Heart right ventricle (tissue), 16 donors: ENCODE measurements at regions not wholly inside any gene's neighbourhood (a gene's known extent, or its start where the extent isn't known, plus 50 kb on each side); places are given as distances from the start of the nearest gene placed in this dataset.

Source experiments
- ATAC-seq, 8 donors: fragments of 200-7000 bp; cut with Tn5 transposase; one replicate each; pipeline ENCODE4 v1.9.1; 2020; ENCODE audit warnings: mild to moderate bottlenecking in 8 of 8, moderate library complexity in 8 of 8, moderate number of reproducible peaks in 1 of 8
- DNase-seq, 2 donors: peaks; one replicate each; pipeline ENCODE4 v3.0.0-alpha.2; 2020
- H3K27ac ChIP-seq, 10 donors: fragments of 200-600 bp; sonication (generic) in 2 of 10; one replicate each; pipeline versions ENCODE4 v1.5.0 to v1.8.0; 2020 to 2022; ENCODE audit warnings: mild to moderate bottlenecking in 3 of 10
- H3K27me3 ChIP-seq, 7 donors: fragments of 200-600 bp; one replicate each; pipeline ENCODE4 v1.8.0; 2021 to 2022; ENCODE audit warnings: mild to moderate bottlenecking in 2 of 7
- H3K36me3 ChIP-seq, 9 donors: fragments of 200-600 bp; sonication (generic) in 1 of 9; one replicate each; pipeline versions ENCODE4 v1.5.0 to v1.8.0; 2020 to 2022; ENCODE audit warnings: mild to moderate bottlenecking in 2 of 9
- H3K4me1 ChIP-seq, 9 donors: fragments of 200-600 bp; sonication (generic) in 1 of 9; one replicate each; pipeline versions ENCODE4 v1.5.0 to v1.8.0; 2020 to 2022; ENCODE audit warnings: mild to moderate bottlenecking in 4 of 9
- H3K4me3 ChIP-seq, 10 donors: fragments of 200-600 bp; sonication (generic) in 2 of 10; one replicate each; pipeline versions ENCODE4 v1.5.0 to v1.8.0; 2020 to 2022; ENCODE audit warnings: mild to moderate bottlenecking in 7 of 10, moderate library complexity in 2 of 10
- H3K9me3 ChIP-seq, 11 donors: fragments of 200-600 bp in 10 of 11; sonication (generic) in 2 of 11; one replicate each; pipeline versions ENCODE4 v1.5.0 to v1.8.0; 2013 to 2022; ENCODE audit warnings: mild to moderate bottlenecking in 2 of 11, control low read depth in 1 of 11, moderate library complexity in 1 of 11
- CTCF ChIP-seq, 9 donors: fragments of 200-600 bp; sonication (generic) in 2 of 9; IDR thresholded peaks; one replicate each; pipeline versions ENCODE4 v1.5.0 to v1.8.0; 2021 to 2022; ENCODE audit warnings: antibody characterized with exemption in 9 of 9, mild to moderate bottlenecking in 5 of 9, moderate library complexity in 1 of 9
- WGBS, 2 donors: extraction: QIAGEN DNeasy Blood & Tissue Kit; methylation state at CpG; one replicate each; pipeline ENCODE4 v1.1.7; 2013; ENCODE audit warnings: inconsistent platforms in 1 of 2; 5-methylcytosine and 5-hydroxymethylcytosine counted together
- intact Hi-C, 10 donors: fragments of 100-400 bp; cut with DNase I; formaldehyde crosslinking; loops; one replicate each; pipeline versions ENCODE4 v1.11.1 to v1.14.2; 2022
- donor health status: Arrhythmogenic right ventricular cardiomyopathy.
- donor health status: ischemic (EF 13 %, LVEDD 7.1; RV severe dilation, severe dysfunction).
- donor health status: healthy with polysubstance abuse.
- donor health status: DM: no; HTN: yes; CAD: no.
- donor health status: DM: no; HTN: no; CAD: no.
- donor health status: ischemic (EF 25% LVEDD 6.9; RV normal size, moderate dysfunction).
- donor health status: ischemic (EF 25% LVEDD 5.7; RV mildly dilated, moderate dysfunction).
- donor health status: healthy.
- donor health status: DM: yes; HTN: yes; CAD: no.
- donor health status: Ischemic cardiomyopathy.
- donor health status: ischemic (EF 35%, LVEDD 5.7; RV mildly dilated, moderate dysfunction).
- donor health status: nonischemic (EF 11% LVEDD 7.7; RV severe dilation, severe dysfunction).
- donor health status: DM: yes; HTN: yes; CAD: no.
- donor health status: PGD.
- donor health status: ischemic (EF 29% LVEDD 5.4; RV normal size, mild dysfunction).
- donor health status: nonischemic (EF 23%, LVEDD 6.1; RV moderate dilation, normal function).

- 74 to 75% methylated on average over 15 of the region's 15 CpGs for WGBS, 2 donors
- Histone ChIP-seq H3K36me3 (no peaks in the 10 kb centered on the region), H3K9me3 (no peaks in the 10 kb centered on the region), H3K27me3 (peaks cover 0 to 25% (median 8%) of the 10 kb centered on the region in 7 donors), H3K27ac (no peak overlapping the region), H3K4me3 (no peak overlapping the region), H3K4me1 (no peaks in the 10 kb centered on the region)
- no peak for ATAC-seq
- DNase-seq: no peak
- intact Hi-C loops: no loop called here
- TF ChIP-seq CTCF (IDR thresholded peaks at IDR 0.05): no peak
Observed at GRCh38 chr2:60652832-60653340, 99.4 kb upstream of the BCL11A start.

GRCh38 chr2:60657673-60658072 lies 98.4 kb upstream of the PAPOLG start:
- intact Hi-C loops: no loop called here
- ATAC-seq (no peak), DNase-seq (no peak)
- H3K9me3 ChIP-seq: no peaks in the 10 kb centered on the region
- H3K27ac ChIP-seq: no peak overlapping the region
- H3K4me3 ChIP-seq: no peak overlapping the region
- no peak for TF ChIP-seq CTCF (IDR thresholded peaks at IDR 0.05)
- H3K27me3 ChIP-seq: peaks cover 0 to 18% (median 8%) of the 10 kb centered on the region in 7 donors
- 84 to 87% methylated on average over 4 of the region's 4 CpGs for WGBS, 2 donors
- peaks cover 0 to 15% (median 0%) of the 10 kb centered on the region in 9 donors for H3K4me1 ChIP-seq
- no peaks in the 10 kb centered on the region for H3K36me3 ChIP-seq

GRCh38 chr2:60659026-60659425 lies 97.0 kb upstream of the PAPOLG start:
- TF ChIP-seq CTCF (IDR thresholded peaks at IDR 0.05): no peak
- Histone ChIP-seq H3K4me3 (no peak overlapping the region), H3K27ac (no peak overlapping the region), H3K9me3 (peaks cover 0 to 7% (median 0%) of the 10 kb centered on the region in 11 donors), H3K4me1 (peaks cover 0 to 15% (median 0%) of the 10 kb centered on the region in 9 donors), H3K27me3 (peaks cover 0 to 9% (median 0%) of the 10 kb centered on the region in 7 donors), H3K36me3 (no peaks in the 10 kb centered on the region)
- intact Hi-C loops: no loop called here
- no peak for ATAC-seq
- no peak for DNase-seq
- WGBS, 2 donors: 64 to 87% methylated on average over 5 of the region's 5 CpGs

DNA sequence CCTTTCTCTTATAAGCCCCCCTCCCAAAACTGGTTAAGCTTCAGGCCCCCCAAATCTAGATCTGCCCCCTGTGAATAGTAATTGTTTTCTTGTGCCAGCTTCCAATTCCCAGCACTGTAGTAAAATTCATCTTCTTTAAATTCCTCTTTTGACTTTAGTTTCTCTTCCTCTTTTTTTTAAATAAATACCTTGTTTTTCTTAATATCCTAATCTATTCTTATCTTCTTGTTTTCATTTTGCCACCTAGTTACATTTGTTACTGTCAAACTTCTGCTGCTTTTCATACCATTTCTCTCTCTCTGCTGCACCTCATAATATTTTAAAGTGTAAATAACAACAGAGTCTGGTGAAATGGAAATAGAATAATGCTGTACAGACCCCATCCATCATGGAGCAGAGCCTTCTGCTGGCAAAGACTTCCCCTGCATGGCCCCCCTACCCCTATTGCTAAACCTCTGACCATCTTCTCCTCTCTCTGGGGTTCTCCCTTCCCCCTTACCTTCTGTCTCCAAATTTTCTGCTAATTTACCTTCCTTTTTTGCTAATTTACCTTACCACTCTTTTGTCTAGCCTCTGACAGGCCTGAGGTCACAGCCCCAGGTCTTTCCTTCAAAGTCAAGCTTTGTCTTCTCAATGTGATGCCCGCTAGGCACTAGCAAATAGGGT lies 94.9 kb upstream of the PAPOLG start:
- 96 to 100% methylated on average over 1 of the region's 1 CpG for WGBS, 2 donors
- H3K9me3 ChIP-seq: peaks cover 0 to 7% (median 0%) of the 10 kb centered on the region in 11 donors
- peaks cover 0 to 8% (median 0%) of the 10 kb centered on the region in 7 donors for H3K27me3 ChIP-seq
- DNase-seq (no peak), ATAC-seq (no peak)
- H3K4me1 ChIP-seq: peaks cover 0 to 15% (median 0%) of the 10 kb centered on the region in 9 donors
- TF ChIP-seq CTCF (IDR thresholded peaks at IDR 0.05): no peak
- H3K36me3 ChIP-seq: no peaks in the 10 kb centered on the region
- intact Hi-C loops: no loop called here
- no peak overlapping the region for H3K4me3 ChIP-seq
- no peak overlapping the region for H3K27ac ChIP-seq
